Hepatocyte (in vitro differentiated cells): ENCODE measurements at regions not wholly inside any gene's neighbourhood (a gene's known extent, or its start where the extent isn't known, plus 50 kb on each side); places are given as distances from the start of the nearest gene placed in this dataset.

Experiments
- EZH2 ChIP-seq: fragments of 200-600 bp; sonication (generic); IDR thresholded peaks from 2 replicates; pipeline ENCODE4 v1.6.1; 2016; ENCODE audit warnings: antibody characterized with exemption, mild to moderate bottlenecking, borderline replicate concordance
- TF ChIP-seq, protein P1 (sequence below): fragments of 200-600 bp; sonication (generic); IDR thresholded peaks from 2 replicates; pipeline ENCODE4 v1.5.1; 2016; ENCODE audit warnings: antibody characterized with exemption, mild to moderate bottlenecking; ENCODE audit not compliant: poor library complexity

DNA sequence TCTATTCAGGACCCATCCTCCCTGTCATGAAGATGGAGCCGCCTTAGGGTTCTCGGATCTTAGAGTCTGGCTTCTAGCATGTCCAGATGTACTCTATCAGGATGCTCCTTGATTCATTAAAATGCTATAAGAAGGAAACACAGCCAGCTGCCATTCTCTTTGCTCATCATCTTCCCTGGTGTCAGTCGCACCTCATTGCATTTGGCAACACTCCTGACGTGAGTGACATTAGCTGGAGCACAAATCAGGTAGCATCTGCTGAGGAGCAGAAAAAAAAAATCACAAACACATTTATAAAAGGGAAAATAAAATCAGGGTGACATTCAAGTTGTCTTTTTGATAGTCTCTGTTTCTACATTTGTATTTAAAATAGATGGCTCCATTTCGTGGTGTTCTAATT, 226.1 kb upstream of the NMUR2 start:
- TF ChIP-seq, protein P1, sequence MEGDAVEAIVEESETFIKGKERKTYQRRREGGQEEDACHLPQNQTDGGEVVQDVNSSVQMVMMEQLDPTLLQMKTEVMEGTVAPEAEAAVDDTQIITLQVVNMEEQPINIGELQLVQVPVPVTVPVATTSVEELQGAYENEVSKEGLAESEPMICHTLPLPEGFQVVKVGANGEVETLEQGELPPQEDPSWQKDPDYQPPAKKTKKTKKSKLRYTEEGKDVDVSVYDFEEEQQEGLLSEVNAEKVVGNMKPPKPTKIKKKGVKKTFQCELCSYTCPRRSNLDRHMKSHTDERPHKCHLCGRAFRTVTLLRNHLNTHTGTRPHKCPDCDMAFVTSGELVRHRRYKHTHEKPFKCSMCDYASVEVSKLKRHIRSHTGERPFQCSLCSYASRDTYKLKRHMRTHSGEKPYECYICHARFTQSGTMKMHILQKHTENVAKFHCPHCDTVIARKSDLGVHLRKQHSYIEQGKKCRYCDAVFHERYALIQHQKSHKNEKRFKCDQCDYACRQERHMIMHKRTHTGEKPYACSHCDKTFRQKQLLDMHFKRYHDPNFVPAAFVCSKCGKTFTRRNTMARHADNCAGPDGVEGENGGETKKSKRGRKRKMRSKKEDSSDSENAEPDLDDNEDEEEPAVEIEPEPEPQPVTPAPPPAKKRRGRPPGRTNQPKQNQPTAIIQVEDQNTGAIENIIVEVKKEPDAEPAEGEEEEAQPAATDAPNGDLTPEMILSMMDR = no peak
- no peak for TF ChIP-seq EZH2
